ENCODE measurements at regions not wholly inside any gene's neighbourhood (a gene's known extent, or its start where the extent isn't known, plus 50 kb on each side); places are given as distances from the start of the nearest gene placed in this dataset.

DNA sequence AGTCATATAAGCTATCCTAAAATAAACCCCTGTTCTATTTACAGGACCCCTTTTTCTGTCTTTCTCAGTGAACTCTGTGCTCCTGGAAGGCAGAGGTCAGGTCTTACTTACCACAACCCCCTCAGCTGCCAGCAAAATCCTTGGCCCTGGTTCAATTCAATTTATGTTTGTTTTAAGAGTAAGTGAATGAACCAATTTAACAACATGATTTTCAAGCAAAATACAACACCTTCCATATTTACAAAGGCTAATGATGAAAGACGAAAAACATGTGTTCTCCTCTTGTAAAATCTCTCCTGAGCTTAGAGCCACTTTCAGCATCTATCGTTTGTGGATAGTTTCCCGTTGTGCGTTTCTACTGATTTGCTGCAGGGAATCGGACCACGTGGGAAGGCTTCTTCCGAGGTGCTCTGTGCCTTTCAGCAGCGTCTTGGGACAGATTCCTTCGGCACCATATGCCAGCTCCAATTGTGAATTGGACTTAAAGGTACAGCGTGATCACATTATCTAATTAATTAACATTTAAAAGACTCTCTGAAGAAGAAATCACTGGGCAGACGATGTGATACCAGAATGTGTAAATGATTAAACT, 411.7 kb downstream of the IRS2 start:
- no peak for TF ChIP-seq CTCF (IDR thresholded peaks at IDR 0.05)
- no peak for DNase-seq (ENCODE audit: low spot score)
- no peak for ATAC-seq (ENCODE audit: low FRiP score)

- no peak for ATAC-seq (ENCODE audit: low FRiP score)
- TF ChIP-seq CTCF (IDR thresholded peaks at IDR 0.05), result no peak
- DNase-seq (ENCODE audit: low spot score), result no peak
Measured at GRCh38 chr13:109372666-109373065, 413.7 kb downstream of the IRS2 start.

- ATAC-seq (ENCODE audit: low FRiP score), result no peak
- DNase-seq (ENCODE audit: low spot score), result no peak
- TF ChIP-seq CTCF (IDR thresholded peaks at IDR 0.05), result no peak
Measured at GRCh38 chr13:109371066-109371465, 415.3 kb downstream of the IRS2 start.

DNA sequence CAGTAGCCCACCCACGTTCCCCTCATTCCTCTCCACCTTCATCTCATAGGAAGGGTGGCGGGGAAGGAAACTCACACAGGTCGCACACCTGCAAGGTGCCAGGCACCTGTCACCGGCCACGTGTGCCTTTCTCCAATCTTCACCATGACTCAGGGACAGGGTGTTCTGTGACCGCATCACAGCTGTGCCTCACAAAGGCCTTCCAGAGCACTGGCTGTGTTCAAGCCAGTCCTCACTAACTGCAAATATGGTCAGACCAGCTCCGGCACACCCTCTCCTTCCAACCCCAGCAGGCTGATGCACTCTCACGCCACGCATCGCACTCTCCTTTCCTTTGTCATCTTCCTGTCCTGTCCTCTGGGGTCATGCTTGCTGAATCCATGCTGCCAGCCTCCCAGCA, 415.9 kb downstream of the IRS2 start:
- DNase-seq (ENCODE audit: low spot score), result no peak
- TF ChIP-seq CTCF (IDR thresholded peaks at IDR 0.05), result no peak
- ATAC-seq (ENCODE audit: low FRiP score), result no peak

GRCh38 chr13:109369353-109370052, 416.9 kb downstream of the IRS2 start:
- TF ChIP-seq CTCF (IDR thresholded peaks at IDR 0.05), result no peak
- DNase-seq (ENCODE audit: low spot score), result no peak
- ATAC-seq (ENCODE audit: low FRiP score), result no peak

DNA sequence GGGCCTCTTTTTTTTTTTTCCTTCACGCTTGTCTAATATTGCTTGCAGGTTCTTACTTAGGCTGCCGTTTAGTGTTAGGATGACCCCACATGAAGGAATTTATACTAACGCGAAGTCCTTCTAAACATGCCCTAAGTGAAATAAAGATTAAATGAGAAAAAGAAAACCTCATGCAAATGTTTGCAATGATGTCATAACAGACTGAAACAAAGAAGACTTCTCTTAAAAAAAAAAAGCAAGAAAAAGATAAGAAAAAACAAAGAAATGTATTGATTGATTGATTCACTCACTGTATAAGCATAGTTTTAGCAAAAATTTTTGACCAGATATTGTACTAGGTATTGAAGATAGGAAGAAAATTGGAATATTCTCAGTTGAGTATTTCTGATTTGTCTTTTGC, 418.2 kb downstream of the IRS2 start:
- no peak for DNase-seq (ENCODE audit: low spot score)
- no peak for TF ChIP-seq CTCF (IDR thresholded peaks at IDR 0.05)
- ATAC-seq (ENCODE audit: low FRiP score), result no peak

GRCh38 chr13:109366525-109366924, 419.9 kb downstream of the IRS2 start:
- TF ChIP-seq CTCF (IDR thresholded peaks at IDR 0.05), result no peak
- ATAC-seq (ENCODE audit: low FRiP score) (no peak), DNase-seq (ENCODE audit: low spot score) (no peak)
